ENCODE measurements at regions not wholly inside any gene's neighbourhood (a gene's known extent, or its start where the extent isn't known, plus 50 kb on each side); places are given as distances from the start of the nearest gene placed in this dataset.

GRCh38 chr1:5746611-5747425 is 245.4 kb downstream of the NPHP4 start:
- H3K27me3 ChIP-seq (ENCODE audit: insufficient read depth, low read length): no peaks in the 10 kb centered on the region

GRCh38 chr1:5745800-5746610 is 246.2 kb downstream of the NPHP4 start:
- no peaks in the 10 kb centered on the region for H3K27me3 ChIP-seq (ENCODE audit: insufficient read depth, low read length)
- H3K27ac ChIP-seq (ENCODE audit: low read length): no peak overlapping the region
- no peak overlapping the region for H3K9ac ChIP-seq (ENCODE audit: low read depth, low read length)
- no peaks in the 10 kb centered on the region for H3K9me3 ChIP-seq (ENCODE audit: insufficient read depth, low read depth, low read length)
- H3K4me3 ChIP-seq (ENCODE audit: low read length): no peak overlapping the region
- H3K36me3 ChIP-seq (ENCODE audit: insufficient read depth, low read depth, low read length): no peaks in the 10 kb centered on the region
- peaks cover 2% of the 10 kb centered on the region; the same call in 1 of the 2 replicates for H3K4me1 ChIP-seq (ENCODE audit: insufficient read depth, low read length)

More at GRCh38 chr1:5746611-5747425, 245.4 kb downstream of the NPHP4 start:
- no peaks in the 10 kb centered on the region for H3K9me3 ChIP-seq (ENCODE audit: insufficient read depth, low read depth, low read length)
- no peak overlapping the region for H3K4me3 ChIP-seq (ENCODE audit: low read length)
- no peak overlapping the region for H3K9ac ChIP-seq (ENCODE audit: low read depth, low read length)
- peaks cover 7% of the 10 kb centered on the region; the same call in 1 of the 2 replicates for H3K4me1 ChIP-seq (ENCODE audit: insufficient read depth, low read length)
- H3K27ac ChIP-seq (ENCODE audit: low read length): no peak overlapping the region
- no peaks in the 10 kb centered on the region for H3K36me3 ChIP-seq (ENCODE audit: insufficient read depth, low read depth, low read length)

GRCh38 chr1:5744911-5745799 is 247.1 kb downstream of the NPHP4 start:
- Histone ChIP-seq H3K9ac (ENCODE audit: low read depth, low read length) (no peak overlapping the region), H3K27ac (ENCODE audit: low read length) (no peak overlapping the region), H3K4me1 (ENCODE audit: insufficient read depth, low read length) (peaks cover 2% of the 10 kb centered on the region; the same call in 1 of the 2 replicates), H3K9me3 (ENCODE audit: insufficient read depth, low read depth, low read length) (no peaks in the 10 kb centered on the region), H3K36me3 (ENCODE audit: insufficient read depth, low read depth, low read length) (no peaks in the 10 kb centered on the region), H3K27me3 (ENCODE audit: insufficient read depth, low read length) (no peaks in the 10 kb centered on the region), H3K4me3 (ENCODE audit: low read length) (no peak overlapping the region)

GRCh38 chr1:5744341-5744740 is 247.9 kb downstream of the NPHP4 start:
- Histone ChIP-seq H3K4me1 (ENCODE audit: insufficient read depth, low read length) (peaks cover 2% of the 10 kb centered on the region; the same call in 1 of the 2 replicates), H3K36me3 (ENCODE audit: insufficient read depth, low read depth, low read length) (no peaks in the 10 kb centered on the region), H3K27me3 (ENCODE audit: insufficient read depth, low read length) (no peaks in the 10 kb centered on the region), H3K9me3 (ENCODE audit: insufficient read depth, low read depth, low read length) (no peaks in the 10 kb centered on the region), H3K9ac (ENCODE audit: low read depth, low read length) (no peak overlapping the region), H3K27ac (ENCODE audit: low read length) (no peak overlapping the region), H3K4me3 (ENCODE audit: low read length) (no peak overlapping the region)

- H3K9ac ChIP-seq (ENCODE audit: low read depth, low read length): no peak overlapping the region
- H3K36me3 ChIP-seq (ENCODE audit: insufficient read depth, low read depth, low read length): no peaks in the 10 kb centered on the region
- H3K27me3 ChIP-seq (ENCODE audit: insufficient read depth, low read length): no peaks in the 10 kb centered on the region
- no peaks in the 10 kb centered on the region for H3K9me3 ChIP-seq (ENCODE audit: insufficient read depth, low read depth, low read length)
- H3K4me3 ChIP-seq (ENCODE audit: low read length): no peak overlapping the region
- peaks cover 2% of the 10 kb centered on the region; the same call in 1 of the 2 replicates for H3K4me1 ChIP-seq (ENCODE audit: insufficient read depth, low read length)
- H3K27ac ChIP-seq (ENCODE audit: low read length): no peak overlapping the region
These were observed 248.7 kb downstream of the NPHP4 start for GRCh38 chr1:5743435-5744095.

- H3K27ac ChIP-seq (ENCODE audit: low read length): no peak overlapping the region
These were observed 249.4 kb downstream of the NPHP4 start for GRCh38 chr1:5742801-5743200.

GRCh38 chr1:5742032-5742431 is 250.2 kb downstream of the NPHP4 start:
- H3K9ac ChIP-seq (ENCODE audit: low read depth, low read length): no peak overlapping the region
- H3K4me1 ChIP-seq (ENCODE audit: insufficient read depth, low read length): peaks cover 1% of the 10 kb centered on the region; the same call in 1 of the 2 replicates
- H3K36me3 ChIP-seq (ENCODE audit: insufficient read depth, low read depth, low read length): no peaks in the 10 kb centered on the region
- H3K27me3 ChIP-seq (ENCODE audit: insufficient read depth, low read length): no peaks in the 10 kb centered on the region
- no peaks in the 10 kb centered on the region for H3K9me3 ChIP-seq (ENCODE audit: insufficient read depth, low read depth, low read length)
- H3K27ac ChIP-seq (ENCODE audit: low read length): no peak overlapping the region
- H3K4me3 ChIP-seq (ENCODE audit: low read length): no peak overlapping the region

More at GRCh38 chr1:5742801-5743200, 249.4 kb downstream of the NPHP4 start:
- H3K27me3 ChIP-seq (ENCODE audit: insufficient read depth, low read length): no peaks in the 10 kb centered on the region
- no peaks in the 10 kb centered on the region for H3K9me3 ChIP-seq (ENCODE audit: insufficient read depth, low read depth, low read length)
- H3K4me1 ChIP-seq (ENCODE audit: insufficient read depth, low read length): peaks cover 2% of the 10 kb centered on the region; the same call in 1 of the 2 replicates
- no peak overlapping the region for H3K9ac ChIP-seq (ENCODE audit: low read depth, low read length)
- no peak overlapping the region for H3K4me3 ChIP-seq (ENCODE audit: low read length)
- no peaks in the 10 kb centered on the region for H3K36me3 ChIP-seq (ENCODE audit: insufficient read depth, low read depth, low read length)

GRCh38 chr1:5740865-5741860 is 251.1 kb downstream of the NPHP4 start:
- no peaks in the 10 kb centered on the region for H3K4me1 ChIP-seq (ENCODE audit: insufficient read depth, low read length)
- H3K27ac ChIP-seq (ENCODE audit: low read length): no peak overlapping the region
- H3K9me3 ChIP-seq (ENCODE audit: insufficient read depth, low read depth, low read length): no peaks in the 10 kb centered on the region
- H3K9ac ChIP-seq (ENCODE audit: low read depth, low read length): no peak overlapping the region
- H3K4me3 ChIP-seq (ENCODE audit: low read length): no peak overlapping the region
- H3K36me3 ChIP-seq (ENCODE audit: insufficient read depth, low read depth, low read length): no peaks in the 10 kb centered on the region
- H3K27me3 ChIP-seq (ENCODE audit: insufficient read depth, low read length): no peaks in the 10 kb centered on the region

GRCh38 chr1:5740450-5740849 is 251.8 kb downstream of the NPHP4 start:
- H3K9ac ChIP-seq (ENCODE audit: low read depth, low read length): no peak overlapping the region
- H3K4me1 ChIP-seq (ENCODE audit: insufficient read depth, low read length): no peaks in the 10 kb centered on the region
- H3K27ac ChIP-seq (ENCODE audit: low read length): no peak overlapping the region
- H3K36me3 ChIP-seq (ENCODE audit: insufficient read depth, low read depth, low read length): no peaks in the 10 kb centered on the region
- H3K27me3 ChIP-seq (ENCODE audit: insufficient read depth, low read length): no peaks in the 10 kb centered on the region
- no peak overlapping the region for H3K4me3 ChIP-seq (ENCODE audit: low read length)
- H3K9me3 ChIP-seq (ENCODE audit: insufficient read depth, low read depth, low read length): no peaks in the 10 kb centered on the region

- H3K9me3 ChIP-seq (ENCODE audit: insufficient read depth, low read depth, low read length): no peaks in the 10 kb centered on the region
- no peaks in the 10 kb centered on the region for H3K36me3 ChIP-seq (ENCODE audit: insufficient read depth, low read depth, low read length)
- H3K4me1 ChIP-seq (ENCODE audit: insufficient read depth, low read length): no peaks in the 10 kb centered on the region
- no peak overlapping the region for H3K9ac ChIP-seq (ENCODE audit: low read depth, low read length)
- no peaks in the 10 kb centered on the region for H3K27me3 ChIP-seq (ENCODE audit: insufficient read depth, low read length)
- no peak overlapping the region for H3K4me3 ChIP-seq (ENCODE audit: low read length)
- no peak overlapping the region for H3K27ac ChIP-seq (ENCODE audit: low read length)
These were observed 252.6 kb downstream of the NPHP4 start for GRCh38 chr1:5739561-5740078.

All from iPS-20b (cell line).